ENCODE measurements at regions not wholly inside any gene's neighbourhood (a gene's known extent, or its start where the extent isn't known, plus 50 kb on each side); places are given as distances from the start of the nearest gene placed in this dataset.

- H3K4me1 Mint-ChIP-seq (ENCODE audit: low read depth), result peaks cover 16% of the 10 kb centered on the region
- no peak overlapping the region for H3K4me3 Mint-ChIP-seq (ENCODE audit: low read depth)
- no peak overlapping the region for H3K27ac Mint-ChIP-seq
These were observed 51.0 kb upstream of the RGS8 start for GRCh38 chr1:182735343-182735742.

GRCh38 chr1:182739545-182739944 lies 50.0 kb upstream of the NPL start:
- peaks cover 8% of the 10 kb centered on the region for H3K4me1 Mint-ChIP-seq (ENCODE audit: low read depth)
- H3K36me3 Mint-ChIP-seq (ENCODE audit: insufficient read depth), result peaks cover 1% of the 10 kb centered on the region
- no peak for TF ChIP-seq CTCF (IDR thresholded peaks at IDR 0.05; ENCODE audit: unreplicated experiment)
- DNase-seq (ENCODE audit: low spot score, unreplicated experiment), result peak; percentile 12
- peak overlapping the region; percentile 5 for H3K4me3 Mint-ChIP-seq (ENCODE audit: low read depth)
- H3K27me3 Mint-ChIP-seq, result no peaks in the 10 kb centered on the region
- peak overlapping the region; percentile 54 for H3K27ac Mint-ChIP-seq
- H3K9me3 Mint-ChIP-seq (ENCODE audit: low read depth), result no peaks in the 10 kb centered on the region

More at GRCh38 chr1:182735343-182735742, 51.0 kb upstream of the RGS8 start:
- Mint-ChIP-seq H3K27me3 (no peaks in the 10 kb centered on the region), H3K36me3 (ENCODE audit: insufficient read depth) (no peaks in the 10 kb centered on the region), H3K9me3 (ENCODE audit: low read depth) (no peaks in the 10 kb centered on the region)
- DNase-seq (ENCODE audit: low spot score, unreplicated experiment), result no peak
- TF ChIP-seq CTCF (IDR thresholded peaks at IDR 0.05; ENCODE audit: unreplicated experiment), result no peak

Measured in progenitor cell of endocrine pancreas (in vitro differentiated cells).